SU-DHL-6 (cell line): ENCODE measurements at regions not wholly inside any gene's neighbourhood (a gene's known extent, or its start where the extent isn't known, plus 50 kb on each side); places are given as distances from the start of the nearest gene placed in this dataset.

ENCODE experiments used
- H2AFZ ChIP-seq: fragments of 200-600 bp; sonication (generic); 2 replicates; pipeline ENCODE4 v1.6.1; 2014; ENCODE audit warnings: low read depth, mild to moderate bottlenecking, moderate library complexity, mixed read lengths, antibody characterized with exemption, low read length; ENCODE audit not compliant: severe bottlenecking
- H3F3A ChIP-seq: fragments of 200-600 bp; shearing (Covaris generic); 2 replicates; pipeline ENCODE4 v1.6.0; 2016; ENCODE audit warnings: antibody characterized with exemption, mild to moderate bottlenecking; ENCODE audit not compliant: insufficient read depth
- H3K27ac ChIP-seq: fragments of 200-600 bp; sonication (generic); 2 replicates; pipeline ENCODE4 v1.5.1; 2016; ENCODE audit warnings: low read depth, mild to moderate bottlenecking, low read length, moderate library complexity, mixed read lengths
- H3K27me3 ChIP-seq: fragments of 200-600 bp; sonication (generic), shearing (Covaris generic); 2 replicates; pipeline ENCODE4 v1.6.0; 2014; ENCODE audit warnings: mild to moderate bottlenecking, low read length
- H3K36me3 ChIP-seq: fragments of 200-600 bp; sonication (generic); 2 replicates; pipeline ENCODE4 v1.6.1; 2014; ENCODE audit warnings: mild to moderate bottlenecking, low read length, mixed read lengths
- H3K4me2 ChIP-seq: fragments of 300-600, 200-600 bp; shearing (Covaris generic), sonication (generic); 2 replicates; pipeline ENCODE4 v1.6.0; 2014; ENCODE audit warnings: low read length, low read depth, mild to moderate bottlenecking; ENCODE audit not compliant: poor library complexity, severe bottlenecking
- H3K4me3 ChIP-seq: fragments of 200-600 bp; sonication (generic); 2 replicates; pipeline ENCODE4 v1.5.1; 2014; ENCODE audit warnings: antibody characterized with exemption, low read length, mild to moderate bottlenecking, mixed read lengths; ENCODE audit not compliant: insufficient read depth, poor library complexity, severe bottlenecking
- H3K79me2 ChIP-seq: fragments of 200-600 bp; sonication (generic); 2 replicates; pipeline ENCODE4 v1.6.1; 2014; ENCODE audit warnings: mild to moderate bottlenecking, low read length, moderate library complexity; ENCODE audit not compliant: insufficient read depth
- H3K9ac ChIP-seq: fragments of 200-600 bp; sonication (generic); 2 replicates; pipeline ENCODE4 v1.7.0; 2014; ENCODE audit warnings: mild to moderate bottlenecking, low read length
- H3K9me2 ChIP-seq: fragments of 200-600 bp; sonication (generic); replicated peaks from 2 replicates; pipeline ENCODE4 v1.6.1; 2014; ENCODE audit warnings: low read length; ENCODE audit not compliant: insufficient read depth
- H3K9me3 ChIP-seq: fragments of 200-600 bp; sonication (generic); 2 replicates; pipeline ENCODE4 v1.6.1; 2014; ENCODE audit warnings: low read length, mixed read lengths; ENCODE audit not compliant: insufficient read depth
- H4K20me1 ChIP-seq: fragments of 200-600 bp; sonication (generic); 2 replicates; pipeline ENCODE4 v1.6.1; 2014; ENCODE audit warnings: low read depth, mild to moderate bottlenecking, antibody characterized with exemption, low read length, moderate library complexity, mixed read lengths
- CTCF ChIP-seq: fragments of 200-600 bp; sonication (generic); IDR thresholded peaks from one replicate; pipeline ENCODE4 v1.5.1; 2017; ENCODE audit warnings: antibody characterized with exemption, mild to moderate bottlenecking, low read length, moderate library complexity; ENCODE audit not compliant: insufficient read depth, poor library complexity, severe bottlenecking
- EZH2phosphoT487 ChIP-seq: fragments of 200-600 bp; sonication (generic), shearing (Covaris generic); conservative IDR thresholded peaks from 2 replicates; pipeline ENCODE4 v1.6.1; 2018; ENCODE audit warnings: mild to moderate bottlenecking, antibody characterized with exemption, low read length, moderate library complexity, mixed read lengths

GRCh38 chr10:27410153-27410552, 94.0 kb upstream of the RAB18 start:
- no peaks in the 10 kb centered on the region for H3K27me3 ChIP-seq
- TF ChIP-seq CTCF, result no peak
- TF ChIP-seq EZH2phosphoT487, result no peak
- H3K9me2 ChIP-seq, result no peaks in the 10 kb centered on the region
- no peak overlapping the region for H3K27ac ChIP-seq
- H3K36me3 ChIP-seq, result no peaks in the 10 kb centered on the region
- H3K79me2 ChIP-seq, result no peaks in the 10 kb centered on the region
- no peaks in the 10 kb centered on the region for H3K9me3 ChIP-seq
- no peak overlapping the region for H3K4me2 ChIP-seq
- no peaks in the 10 kb centered on the region for H3F3A ChIP-seq
- H2AFZ ChIP-seq, result no peak overlapping the region
- H3K9ac ChIP-seq, result no peak overlapping the region
- H4K20me1 ChIP-seq, result no peaks in the 10 kb centered on the region
- H3K4me3 ChIP-seq, result no peak overlapping the region

- Histone ChIP-seq H3K9me3 (no peaks in the 10 kb centered on the region), H3K4me3 (no peak overlapping the region), H3F3A (no peaks in the 10 kb centered on the region), H3K4me2 (no peak overlapping the region), H3K27me3 (no peaks in the 10 kb centered on the region), H4K20me1 (no peaks in the 10 kb centered on the region), H3K79me2 (no peaks in the 10 kb centered on the region), H3K36me3 (no peaks in the 10 kb centered on the region), H3K9me2 (no peaks in the 10 kb centered on the region), H3K27ac (no peak overlapping the region), H3K9ac (no peak overlapping the region), H2AFZ (no peak overlapping the region)
- TF ChIP-seq CTCF (no peak), EZH2phosphoT487 (no peak)
Measured at GRCh38 chr10:27407271-27407670, 96.8 kb upstream of the RAB18 start.

- H4K20me1 ChIP-seq, result no peaks in the 10 kb centered on the region
- no peaks in the 10 kb centered on the region for H3K36me3 ChIP-seq
- no peak overlapping the region for H3K4me3 ChIP-seq
- no peak overlapping the region for H3K9ac ChIP-seq
- H3K9me2 ChIP-seq, result no peaks in the 10 kb centered on the region
- H3K79me2 ChIP-seq, result no peaks in the 10 kb centered on the region
- H3F3A ChIP-seq, result no peaks in the 10 kb centered on the region
- no peak overlapping the region for H2AFZ ChIP-seq
- H3K27ac ChIP-seq, result no peak overlapping the region
- H3K4me2 ChIP-seq, result no peak overlapping the region
- no peaks in the 10 kb centered on the region for H3K9me3 ChIP-seq
- TF ChIP-seq EZH2phosphoT487 (no peak), CTCF (no peak)
- H3K27me3 ChIP-seq, result no peaks in the 10 kb centered on the region
Measured at GRCh38 chr10:27399871-27400270, 104.2 kb upstream of the RAB18 start.
